ENCODE measurements at regions not wholly inside any gene's neighbourhood (a gene's known extent, or its start where the extent isn't known, plus 50 kb on each side); places are given as distances from the start of the nearest gene placed in this dataset.
"Not testable (repeated sequence)": the region's sequence is repeated elsewhere in the genome, so short reads cannot be mapped to it uniquely, and the experiment has no call there.

- DNase-seq = not testable (repeated sequence)
These were observed 1329.7 kb downstream of the BRD1 start for GRCh38 chr22:48497743-48498520.

GRCh38 chr22:48496987-48497650, 1330.6 kb downstream of the BRD1 start:
- DNase-seq = no peak

- no peak for DNase-seq
These were observed 1331.3 kb downstream of the BRD1 start for GRCh38 chr22:48496226-48496845.

GRCh38 chr22:48495751-48496080, 1332.0 kb downstream of the BRD1 start:
- DNase-seq = no peak

- no peak for DNase-seq
These were observed 1332.5 kb downstream of the BRD1 start for GRCh38 chr22:48494968-48495750.

GRCh38 chr22:48494256-48494967, 1333.3 kb downstream of the BRD1 start:
- no peak for DNase-seq

- no peak for DNase-seq
These were observed 1333.9 kb downstream of the BRD1 start for GRCh38 chr22:48493733-48494132.

GRCh38 chr22:48492366-48493320, 1335.0 kb downstream of the BRD1 start:
- DNase-seq = no peak

GRCh38 chr22:48491451-48491941, 1336.2 kb downstream of the BRD1 start:
- no peak for DNase-seq

- DNase-seq = no peak
These were observed 1336.9 kb downstream of the BRD1 start for GRCh38 chr22:48490500-48491411.

- no peak for DNase-seq
These were observed 1337.8 kb downstream of the BRD1 start for GRCh38 chr22:48489551-48490499.

GRCh38 chr22:48488611-48489511, 1338.8 kb downstream of the BRD1 start:
- no peak for DNase-seq

GRCh38 chr22:48488149-48488551, 1339.5 kb downstream of the BRD1 start:
- no peak for DNase-seq

GRCh38 chr22:48486558-48486957, 1341.1 kb downstream of the BRD1 start:
- no peak for DNase-seq

- no peak for DNase-seq
These were observed 1341.5 kb downstream of the BRD1 start for GRCh38 chr22:48486134-48486532.

GRCh38 chr22:48485149-48486133, 1342.2 kb downstream of the BRD1 start:
- no peak for DNase-seq
